Caco-2 (cell line): ENCODE measurements at regions not wholly inside any gene's neighbourhood (a gene's known extent, or its start where the extent isn't known, plus 50 kb on each side); places are given as distances from the start of the nearest gene placed in this dataset.

ENCODE experiments used
- BruUV-seq: library from RNA; stranded (reverse); fragments of 400-500 nt; replicated peaks from 2 replicates; lab custom pipeline; 2021; lab: Mats Ljungman, UMichigan
- CTCF ChIA-PET: fragments of 300-600 bp; sonication (Branson Sonifier 250); formaldehyde crosslinking; loops from one replicate; lab custom pipeline; 2022; ENCODE audit warnings: antibody characterized with exemption; lab: Charles Lee
- POLR2A ChIA-PET: fragments of 300-600 bp; sonication (Branson Sonifier 250); formaldehyde crosslinking; loops from one replicate; lab custom pipeline; 2022; ENCODE audit warnings: antibody characterized with exemption; lab: Charles Lee
- DNase-seq, 2 experiments: peaks; one replicate each; pipeline versions ENCODE4 v3.0.0 to v3.0.0-alpha.2; 2020 to 2022
- H3K27me3 ChIP-seq: replicated peaks from 2 replicates; pipeline ENCODE4 v1.6.0; 2011; ENCODE audit warnings: low read length; ENCODE audit not compliant: control insufficient read depth, insufficient read depth
- H3K36me3 ChIP-seq: 2 replicates; pipeline ENCODE4 v1.5.1; 2011; ENCODE audit warnings: low read length; ENCODE audit not compliant: control insufficient read depth, insufficient read depth
- H3K4me1 ChIP-seq: fragments of 250-450 bp; sonication (Bioruptor Pico); 2 replicates; pipeline ENCODE4 v1.5.1; 2020; ENCODE audit warnings: mild to moderate bottlenecking
- H3K4me3 ChIP-seq: 2 replicates; pipeline ENCODE4 v1.5.1; 2011; ENCODE audit warnings: low read depth, mild to moderate bottlenecking, control low read depth, low read length
- H3K9me3 ChIP-seq: fragments of 250-450 bp; sonication (Bioruptor Pico); 2 replicates; pipeline ENCODE4 v1.5.1; 2020; ENCODE audit warnings: mild to moderate bottlenecking, moderate library complexity
- H3K27ac Mint-ChIP-seq: one replicate; pipeline ENCODE4 v1.8.0; 2022; ENCODE audit warnings: mixed read lengths; ENCODE audit not compliant: unreplicated experiment
- H3K27me3 Mint-ChIP-seq: one replicate; pipeline ENCODE4 v1.8.0; 2022; ENCODE audit warnings: mixed read lengths; ENCODE audit not compliant: insufficient read depth, unreplicated experiment
- H3K36me3 Mint-ChIP-seq: one replicate; pipeline ENCODE4 v1.8.0; 2022; ENCODE audit warnings: mild to moderate bottlenecking, mixed read lengths; ENCODE audit not compliant: insufficient read depth, unreplicated experiment
- H3K4me1 Mint-ChIP-seq: one replicate; pipeline ENCODE4 v1.8.0; 2022; ENCODE audit warnings: low read depth, mixed read lengths; ENCODE audit not compliant: unreplicated experiment
- H3K4me3 Mint-ChIP-seq: one replicate; pipeline ENCODE4 v1.8.0; 2022; ENCODE audit warnings: mild to moderate bottlenecking, moderate library complexity, mixed read lengths; ENCODE audit not compliant: unreplicated experiment
- H3K9me3 Mint-ChIP-seq: one replicate; pipeline ENCODE4 v1.8.0; 2022; ENCODE audit warnings: mixed read lengths; ENCODE audit not compliant: unreplicated experiment
- intact Hi-C: fragments of 100-400 bp; cut with micrococcal nuclease; formaldehyde crosslinking; loops from one replicate; pipeline ENCODE4 v1.10.0; 2022; ENCODE audit not compliant: unreplicated experiment
- TF ChIP-seq, protein P1 (sequence below), 2 experiments: fragments of 200-600 bp in 1 of 2; IDR thresholded peaks; 1 replicate in 1 of 2; 2 replicates in 1 of 2; pipeline versions ENCODE4 v1.5.1 to v1.8.0; 2011 to 2022; ENCODE audit warnings: antibody characterized with exemption in 1 of 2, control low read depth in 1 of 2, inconsistent platforms in 1 of 2, low read depth in 1 of 2, low read length in 1 of 2, mild to moderate bottlenecking in 1 of 2, moderate library complexity in 1 of 2; ENCODE audit not compliant: insufficient read depth in 1 of 2, severe bottlenecking in 1 of 2, unreplicated experiment in 1 of 2

DNA sequence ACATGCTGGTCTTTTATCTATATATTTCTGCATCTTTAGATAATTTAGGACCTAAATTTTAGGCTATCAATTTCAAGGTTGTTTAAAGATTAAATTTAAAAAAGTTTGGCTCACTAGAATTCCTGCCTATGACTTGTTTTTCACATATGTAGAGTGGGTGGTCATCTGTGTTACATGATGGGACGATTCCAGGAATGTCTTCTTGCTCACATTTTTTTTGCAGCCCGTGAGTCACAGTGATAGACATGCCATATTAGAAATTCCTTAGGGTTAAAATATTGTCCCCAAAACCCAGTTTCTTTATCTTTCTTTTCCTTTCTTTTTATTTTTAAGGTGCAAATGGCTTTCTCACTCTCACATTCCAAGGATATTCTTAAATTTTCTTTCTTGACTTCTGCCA is 652.0 kb downstream of the PLCL1 start:
- no peaks in the 10 kb centered on the region for H3K27me3 ChIP-seq
- no peak overlapping the region for H3K27ac Mint-ChIP-seq
- H3K36me3 ChIP-seq: no peaks in the 10 kb centered on the region
- no peak overlapping the region for H3K4me3 Mint-ChIP-seq
- no peak for DNase-seq
- no peaks in the 10 kb centered on the region for H3K9me3 ChIP-seq
- H3K4me1 ChIP-seq: no peaks in the 10 kb centered on the region
- no TSS peak for BruUV-seq
- POLR2A ChIA-PET: no interaction called here
- TF ChIP-seq, protein P1, sequence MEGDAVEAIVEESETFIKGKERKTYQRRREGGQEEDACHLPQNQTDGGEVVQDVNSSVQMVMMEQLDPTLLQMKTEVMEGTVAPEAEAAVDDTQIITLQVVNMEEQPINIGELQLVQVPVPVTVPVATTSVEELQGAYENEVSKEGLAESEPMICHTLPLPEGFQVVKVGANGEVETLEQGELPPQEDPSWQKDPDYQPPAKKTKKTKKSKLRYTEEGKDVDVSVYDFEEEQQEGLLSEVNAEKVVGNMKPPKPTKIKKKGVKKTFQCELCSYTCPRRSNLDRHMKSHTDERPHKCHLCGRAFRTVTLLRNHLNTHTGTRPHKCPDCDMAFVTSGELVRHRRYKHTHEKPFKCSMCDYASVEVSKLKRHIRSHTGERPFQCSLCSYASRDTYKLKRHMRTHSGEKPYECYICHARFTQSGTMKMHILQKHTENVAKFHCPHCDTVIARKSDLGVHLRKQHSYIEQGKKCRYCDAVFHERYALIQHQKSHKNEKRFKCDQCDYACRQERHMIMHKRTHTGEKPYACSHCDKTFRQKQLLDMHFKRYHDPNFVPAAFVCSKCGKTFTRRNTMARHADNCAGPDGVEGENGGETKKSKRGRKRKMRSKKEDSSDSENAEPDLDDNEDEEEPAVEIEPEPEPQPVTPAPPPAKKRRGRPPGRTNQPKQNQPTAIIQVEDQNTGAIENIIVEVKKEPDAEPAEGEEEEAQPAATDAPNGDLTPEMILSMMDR (IDR thresholded peaks at IDR 0.05; ENCODE audit: insufficient read depth in 1 of 2, low read depth in 1 of 2, low read length in 1 of 2, severe bottlenecking in 1 of 2, unreplicated experiment in 1 of 2): no peak
- H3K9me3 Mint-ChIP-seq: no peaks in the 10 kb centered on the region
- H3K4me3 ChIP-seq: no peak overlapping the region
- no peaks in the 10 kb centered on the region for H3K4me1 Mint-ChIP-seq
- CTCF ChIA-PET: no interaction called here
- peaks cover 7% of the 10 kb centered on the region for H3K27me3 Mint-ChIP-seq
- H3K36me3 Mint-ChIP-seq: no peaks in the 10 kb centered on the region
- intact Hi-C loops: no loop called here

DNA sequence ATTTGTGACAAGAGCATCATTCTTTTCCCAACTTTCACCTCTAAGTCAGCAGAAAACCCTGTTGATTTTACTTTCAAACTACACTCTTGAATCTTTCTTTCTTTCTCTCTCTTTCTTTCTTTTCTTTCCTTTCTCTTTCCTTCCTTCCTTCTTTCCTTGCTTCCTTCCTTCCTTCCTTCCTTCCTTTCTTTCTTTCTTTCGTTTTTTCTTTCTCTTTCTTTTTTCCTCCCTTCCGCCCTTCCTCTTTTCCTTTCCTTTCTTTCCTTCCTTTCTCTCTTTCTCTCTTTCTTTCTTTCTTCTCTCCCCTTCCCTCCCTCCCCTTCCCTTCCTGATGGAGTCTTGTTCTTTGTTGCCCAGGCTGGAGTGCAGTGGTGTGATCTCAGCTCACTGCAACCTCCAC is 649.5 kb downstream of the PLCL1 start:
- no peaks in the 10 kb centered on the region for H3K36me3 ChIP-seq
- CTCF ChIA-PET: no interaction called here
- DNase-seq: no peak
- no peaks in the 10 kb centered on the region for H3K36me3 Mint-ChIP-seq
- POLR2A ChIA-PET: no interaction called here
- no peak overlapping the region for H3K4me3 Mint-ChIP-seq
- no peaks in the 10 kb centered on the region for H3K27me3 ChIP-seq
- H3K27ac Mint-ChIP-seq: no peak overlapping the region
- H3K4me3 ChIP-seq: no peak overlapping the region
- H3K4me1 ChIP-seq: no peaks in the 10 kb centered on the region
- TF ChIP-seq, protein P1 (IDR thresholded peaks at IDR 0.05; ENCODE audit: insufficient read depth in 1 of 2, low read depth in 1 of 2, low read length in 1 of 2, severe bottlenecking in 1 of 2, unreplicated experiment in 1 of 2): no peak
- H3K9me3 Mint-ChIP-seq: no peaks in the 10 kb centered on the region
- no peaks in the 10 kb centered on the region for H3K9me3 ChIP-seq
- no peaks in the 10 kb centered on the region for H3K4me1 Mint-ChIP-seq
- peaks cover 7% of the 10 kb centered on the region for H3K27me3 Mint-ChIP-seq
- intact Hi-C loops: no loop called here
- BruUV-seq: no TSS peak

DNA sequence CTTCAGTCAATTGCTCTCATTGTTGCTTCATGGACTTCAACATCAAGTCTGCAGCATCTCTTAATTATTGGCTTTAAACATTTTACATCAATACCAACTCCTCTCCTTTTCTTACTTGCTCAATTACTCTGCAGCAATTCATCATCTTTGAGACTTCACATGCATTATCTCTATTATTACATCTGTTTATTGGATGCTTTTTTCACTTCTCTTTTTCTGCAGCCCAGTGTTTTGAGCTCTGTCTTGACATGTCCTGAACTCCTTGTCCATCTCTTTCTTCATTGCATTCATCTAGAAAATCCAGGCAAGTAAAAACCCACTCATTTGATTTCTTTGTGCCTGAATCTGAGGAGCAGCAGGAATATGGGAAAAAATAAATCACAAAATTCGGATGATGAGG is 647.9 kb downstream of the PLCL1 start:
- Histone ChIP-seq H3K4me1 (no peaks in the 10 kb centered on the region), H3K36me3 (no peaks in the 10 kb centered on the region), H3K9me3 (no peaks in the 10 kb centered on the region), H3K27me3 (no peaks in the 10 kb centered on the region), H3K4me3 (no peak overlapping the region)
- CTCF ChIA-PET: no interaction called here
- Mint-ChIP-seq H3K27me3 (peaks cover 3% of the 10 kb centered on the region), H3K27ac (no peak overlapping the region), H3K4me1 (no peaks in the 10 kb centered on the region), H3K36me3 (no peaks in the 10 kb centered on the region), H3K4me3 (no peak overlapping the region), H3K9me3 (no peaks in the 10 kb centered on the region)
- BruUV-seq: no TSS peak
- POLR2A ChIA-PET: no interaction called here
- TF ChIP-seq, protein P1 (IDR thresholded peaks at IDR 0.05; ENCODE audit: insufficient read depth in 1 of 2, low read depth in 1 of 2, low read length in 1 of 2, severe bottlenecking in 1 of 2, unreplicated experiment in 1 of 2): no peak
- DNase-seq: no peak
- intact Hi-C loops: no loop called here
